GM19372 (cell line): ENCODE measurements at regions not wholly inside any gene's neighbourhood (a gene's known extent, or its start where the extent isn't known, plus 50 kb on each side); places are given as distances from the start of the nearest gene placed in this dataset.

ENCODE experiments used
- ATAC-seq: cut with Tn5 transposase; IDR thresholded peaks from one replicate; pipeline ENCODE4 v1.9.1; 2021; ENCODE audit warnings: mild to moderate bottlenecking, low read depth, moderate library complexity; ENCODE audit not compliant: unreplicated experiment

GRCh38 chr1:244988521-244988920 is 124.2 kb upstream of the HNRNPU start:
- no peak for ATAC-seq

DNA sequence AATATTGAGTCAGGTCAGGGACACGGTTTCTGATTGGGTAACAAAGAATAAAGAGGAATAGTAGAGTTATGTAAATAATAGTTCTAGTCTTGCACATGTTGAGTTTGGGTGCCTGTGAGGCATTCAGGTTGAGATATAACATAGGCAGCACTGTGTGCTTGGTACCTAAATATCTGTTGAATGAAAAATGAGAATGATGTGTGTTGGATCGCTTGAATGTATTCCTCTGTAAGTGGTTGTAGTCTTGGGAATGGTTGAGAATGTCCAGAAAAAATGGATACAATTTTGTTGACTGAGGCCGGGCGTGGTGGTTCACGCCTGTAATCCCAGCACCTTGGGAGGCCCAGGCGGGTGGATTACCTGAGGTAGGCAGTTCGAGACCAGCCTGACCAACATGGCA is 116.3 kb upstream of the HNRNPU start:
- no peak for ATAC-seq

DNA sequence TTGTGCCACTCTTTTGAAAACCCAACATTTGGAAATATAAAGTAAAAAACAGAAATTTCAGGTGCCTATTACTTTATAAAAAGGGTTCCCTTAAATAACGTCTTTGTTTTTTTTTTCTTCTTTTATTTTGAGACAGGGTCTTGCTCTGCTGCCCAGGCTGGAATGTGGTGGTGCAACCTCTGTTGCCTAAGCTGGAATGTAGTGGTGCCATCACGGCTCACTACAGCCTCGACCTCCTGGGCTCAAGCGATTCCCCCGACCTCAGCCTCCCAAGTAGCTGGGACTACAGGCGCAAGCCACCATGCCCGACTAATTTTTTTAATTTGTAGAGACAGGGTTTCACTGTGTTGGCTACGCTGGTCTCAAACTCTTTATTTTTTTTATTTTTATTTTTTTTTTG is 110.2 kb upstream of the HNRNPU start:
- ATAC-seq, result no peak

GRCh38 chr1:244974106-244974505 is 109.8 kb upstream of the HNRNPU start:
- ATAC-seq, result no peak

GRCh38 chr1:244971552-244972216 is 107.3 kb upstream of the HNRNPU start:
- no peak for ATAC-seq

DNA sequence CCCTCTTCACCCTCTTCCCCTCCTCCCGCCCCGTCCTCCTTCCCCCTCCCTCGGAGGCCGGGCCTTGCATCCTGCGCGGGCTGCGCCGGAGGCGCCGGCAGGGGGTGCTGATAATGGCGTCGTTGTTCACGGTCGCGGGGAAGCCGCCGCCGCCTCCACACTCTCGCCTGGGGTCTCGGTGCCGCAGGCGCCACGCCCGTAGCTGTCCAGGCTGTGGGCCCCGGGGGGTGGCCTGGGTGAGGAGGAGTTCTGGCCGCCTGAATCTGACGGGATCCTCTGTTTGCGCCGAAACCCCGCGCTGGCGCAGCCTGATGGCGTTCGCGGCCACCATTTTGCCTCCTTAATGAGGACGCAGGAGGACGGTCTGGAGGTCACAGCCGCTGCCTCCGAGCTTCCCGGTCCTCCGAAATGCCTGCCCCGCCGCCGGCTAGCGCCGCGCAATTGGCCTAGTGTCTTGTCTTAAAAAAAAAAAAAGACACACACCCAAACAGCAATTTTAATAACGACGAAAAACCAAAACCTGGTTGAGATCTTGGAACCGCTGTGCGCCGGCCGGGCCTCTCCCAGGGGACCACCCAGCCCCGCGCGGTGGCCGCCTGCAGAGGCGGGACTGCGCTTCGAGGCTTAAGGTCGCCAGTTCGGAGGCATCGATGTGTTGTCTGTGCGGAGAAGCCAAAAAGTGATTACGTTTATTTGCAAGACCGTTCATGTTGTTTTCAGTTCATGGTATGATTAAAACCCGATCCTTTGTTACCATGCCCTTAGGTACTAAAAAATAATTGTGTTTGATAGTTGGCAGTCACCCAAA is 106.6 kb upstream of the HNRNPU start:
- peak; percentile 62 for ATAC-seq

DNA sequence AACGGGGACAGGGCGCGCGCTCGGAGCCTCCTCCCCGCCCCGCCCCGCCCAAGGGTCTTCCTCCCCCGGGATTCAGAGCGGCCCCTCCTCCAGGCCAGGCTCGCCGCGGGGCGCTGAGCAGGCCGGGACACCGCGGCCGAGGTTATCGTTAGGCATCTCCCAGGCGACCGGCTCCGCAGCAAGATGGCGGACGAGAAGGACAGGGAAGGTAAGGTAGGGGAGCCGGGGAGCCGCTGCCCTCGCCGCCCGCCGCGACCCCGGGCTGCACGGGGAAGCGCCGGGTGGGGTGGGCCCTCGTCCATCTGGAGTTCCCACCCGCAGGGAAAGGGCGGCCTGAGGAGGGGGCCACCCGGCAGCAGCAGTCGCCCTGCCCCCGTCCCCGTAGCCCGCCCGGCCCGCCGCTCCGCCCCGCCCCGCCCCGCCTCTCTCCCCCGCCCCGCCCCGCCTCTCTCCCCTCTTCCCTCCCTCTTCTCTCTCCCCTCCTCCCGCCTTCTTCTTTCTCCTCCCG is 105.9 kb upstream of the HNRNPU start:
- peak; percentile 58 for ATAC-seq

DNA sequence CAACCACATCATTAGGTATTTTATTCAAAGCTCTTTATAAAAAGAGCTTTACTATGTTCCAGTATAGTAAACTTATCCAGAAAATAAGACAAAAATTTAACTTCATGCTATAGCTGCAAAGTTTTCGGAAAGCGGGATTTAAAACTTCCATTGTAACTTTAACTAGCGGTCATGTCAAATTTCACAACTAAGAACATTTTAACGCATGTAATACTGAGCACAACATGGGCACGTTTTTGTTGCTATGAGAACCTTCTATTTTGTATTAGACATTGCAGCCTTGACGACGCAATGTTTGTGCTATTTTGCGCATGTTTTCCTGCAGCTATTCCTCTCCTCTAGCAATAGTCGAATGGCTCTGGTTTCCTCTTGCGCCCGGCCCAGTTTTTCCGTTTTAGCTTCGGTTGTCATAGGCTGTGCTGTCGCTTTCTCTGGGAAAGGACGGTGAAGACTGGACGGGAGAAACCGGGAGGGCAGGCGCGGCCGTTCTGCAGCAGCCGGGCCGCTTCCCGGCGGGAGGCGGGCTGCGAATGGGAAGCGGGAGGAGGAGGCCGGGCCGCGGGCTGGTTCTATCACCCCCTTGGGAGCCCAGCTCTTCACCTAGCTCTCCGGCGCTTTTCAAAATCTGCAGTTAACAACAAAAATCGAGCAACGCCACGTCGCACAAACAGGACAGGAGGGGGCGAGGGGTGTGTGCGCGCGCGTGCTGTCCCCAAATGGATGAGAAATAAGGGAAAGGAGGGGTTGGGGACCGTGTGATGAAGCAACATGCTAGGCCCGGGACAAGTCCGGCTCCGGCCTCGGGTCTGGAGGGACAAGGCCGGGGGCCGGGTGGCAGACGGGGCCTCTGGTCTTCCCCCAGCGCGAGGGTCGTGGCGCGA is 105.3 kb upstream of the HNRNPU start:
- peak; percentile 30 for ATAC-seq

GRCh38 chr1:244968881-244969280 is 104.5 kb upstream of the HNRNPU start:
- no peak for ATAC-seq

GRCh38 chr1:244968471-244968871 is 104.1 kb upstream of the HNRNPU start:
- no peak for ATAC-seq

GRCh38 chr1:244967159-244967558 is 102.8 kb upstream of the HNRNPU start:
- ATAC-seq, result no peak

DNA sequence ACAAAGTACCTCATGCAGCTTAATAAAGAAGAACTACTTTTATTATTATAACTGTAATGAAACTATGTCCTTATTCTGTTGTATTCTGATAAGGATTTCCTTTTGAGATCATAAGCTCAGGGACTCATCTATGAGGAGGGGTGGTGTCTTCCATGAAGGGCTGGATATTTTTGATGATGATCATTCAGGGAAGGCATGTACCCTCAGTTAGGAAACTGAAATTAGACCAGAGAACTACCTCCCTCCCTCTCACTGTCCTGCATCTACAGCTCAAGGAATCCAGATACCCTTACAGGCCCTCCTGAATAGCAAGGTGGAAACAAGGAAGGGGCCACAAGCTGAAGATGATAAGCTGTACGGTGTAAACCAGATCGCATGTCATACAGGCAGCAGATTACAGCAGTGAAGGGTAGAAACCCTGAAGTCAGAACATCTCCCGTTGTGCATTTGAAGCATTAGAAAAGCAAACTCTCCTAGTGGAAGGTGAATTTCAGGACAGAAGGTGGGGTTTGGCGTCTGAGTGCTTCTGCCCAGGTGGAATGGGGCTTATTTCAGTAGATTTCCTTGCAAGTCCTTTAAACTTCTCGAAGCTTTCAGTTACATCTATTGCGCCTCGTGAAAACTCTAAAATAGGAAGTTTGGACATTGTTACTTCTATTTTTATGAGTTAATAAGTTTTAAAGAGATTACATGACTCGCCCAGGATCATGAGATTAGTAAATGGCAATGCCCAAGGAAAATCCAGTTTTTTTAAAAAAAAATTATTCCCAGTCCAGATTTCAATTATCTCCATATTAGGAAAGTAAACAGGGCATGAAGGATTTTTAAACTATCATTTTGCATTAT is 101.1 kb upstream of the HNRNPU start:
- no peak for ATAC-seq

DNA sequence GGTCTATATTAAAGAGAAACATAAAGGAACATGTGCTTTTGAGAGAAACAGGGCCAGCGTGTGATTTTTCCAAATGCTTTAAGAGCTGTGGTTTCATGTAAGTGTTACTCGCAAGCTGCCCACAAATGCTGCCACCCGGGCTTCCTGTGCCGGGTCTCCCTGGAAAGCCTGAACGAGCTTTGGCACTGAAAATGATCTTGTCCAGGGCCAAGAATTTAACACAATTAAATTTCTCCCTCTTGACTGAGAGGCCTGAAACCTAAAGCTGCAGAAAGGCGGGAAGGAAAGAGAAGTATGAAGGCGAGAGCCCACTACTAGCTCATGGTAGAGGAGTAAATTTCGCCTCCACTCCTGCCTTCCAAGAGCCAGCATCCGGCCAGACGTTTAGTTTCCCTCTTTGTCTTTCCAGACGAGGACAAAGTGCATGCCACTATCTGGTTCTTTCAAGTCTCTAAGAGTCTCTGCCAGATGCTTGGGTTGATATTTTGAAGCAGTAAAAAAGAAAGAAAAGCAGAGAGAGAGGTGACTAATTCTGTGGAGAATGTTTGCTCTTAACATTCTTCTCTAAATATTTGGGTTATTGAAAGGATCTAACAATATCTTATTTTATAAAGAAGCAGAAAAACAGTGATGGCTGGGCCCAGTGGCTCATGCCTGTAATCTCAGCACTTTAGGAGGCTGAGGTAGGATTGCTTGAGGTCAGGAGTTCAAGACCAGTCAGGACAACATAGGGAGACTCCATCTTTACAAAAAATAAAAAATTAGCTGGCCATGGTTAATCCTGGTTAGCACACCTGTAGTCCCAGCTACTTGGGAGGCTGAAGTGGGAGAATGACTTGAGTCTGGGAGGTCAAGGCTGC is 100.0 kb upstream of the HNRNPU start:
- no peak for ATAC-seq

DNA sequence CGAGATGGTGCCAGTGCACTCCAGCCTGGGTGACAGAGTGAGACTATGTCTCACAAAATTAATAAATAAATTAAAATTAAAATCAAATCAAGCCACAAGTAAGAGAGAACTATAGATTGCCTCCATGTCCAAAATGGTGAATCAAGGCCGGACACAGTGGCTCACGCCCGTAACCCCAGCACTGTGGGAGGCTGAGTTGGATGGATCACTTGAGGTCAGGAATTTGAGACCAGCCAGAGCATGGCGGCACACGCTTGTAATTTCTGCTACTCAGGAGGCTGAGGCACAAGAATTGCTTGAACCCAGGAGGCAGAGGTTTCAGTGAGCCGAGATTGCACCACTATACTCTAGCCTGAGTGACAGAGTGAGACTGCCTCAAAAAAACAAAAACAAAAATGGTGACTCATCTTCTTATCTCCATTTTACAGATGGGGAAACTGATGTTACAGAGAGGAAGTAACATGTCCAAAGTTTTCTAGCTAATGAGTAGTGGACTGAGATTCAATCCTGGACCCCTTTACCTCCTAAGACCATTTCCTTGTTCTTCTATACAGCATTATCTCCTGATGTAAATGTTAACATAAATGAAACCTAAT is 99.0 kb upstream of the HNRNPU start:
- ATAC-seq, result no peak

GRCh38 chr1:244962130-244962529 is 97.8 kb upstream of the HNRNPU start:
- ATAC-seq, result no peak

- no peak for ATAC-seq
Measured at GRCh38 chr1:244960904-244961303, 96.6 kb upstream of the HNRNPU start.

GRCh38 chr1:244958593-244958992 is 94.2 kb upstream of the HNRNPU start:
- ATAC-seq, result no peak

DNA sequence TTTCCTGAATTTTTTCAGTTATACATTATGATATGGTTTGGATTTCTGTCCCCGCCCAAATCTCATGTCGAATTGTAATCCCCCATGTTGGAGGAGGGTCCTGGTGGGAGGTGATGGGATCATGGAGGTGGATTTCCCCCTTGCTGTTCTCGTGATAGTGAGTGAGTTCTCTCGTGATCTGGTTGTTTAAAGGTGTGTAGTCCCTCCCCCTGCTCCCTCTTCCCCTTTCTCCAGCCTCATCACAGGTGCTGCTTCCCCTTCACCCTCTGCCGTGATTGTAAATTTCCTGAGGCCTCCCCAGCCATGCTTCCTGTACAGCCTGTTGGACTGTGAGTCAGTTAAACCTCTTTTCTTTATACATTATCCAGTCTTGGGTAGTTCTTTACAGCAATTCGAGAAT is 93.2 kb upstream of the HNRNPU start:
- ATAC-seq, result no peak

GRCh38 chr1:244957122-244957521 is 92.8 kb upstream of the HNRNPU start:
- ATAC-seq, result no peak
